HepG2 (cell line): ENCODE measurements at regions not wholly inside any gene's neighbourhood (a gene's known extent, or its start where the extent isn't known, plus 50 kb on each side); places are given as distances from the start of the nearest gene placed in this dataset.

Experiments
- ATAC-seq: fragments of 200-7000 bp; cut with Tn5 transposase; 3 replicates; pipeline ENCODE4 v1.9.1; 2020; ENCODE audit warnings: mild to moderate bottlenecking, moderate library complexity
- BruUV-seq: library from RNA; stranded (reverse); fragments of 400-500 nt; replicated peaks from 2 replicates; lab custom pipeline; 2021; lab: Mats Ljungman, UMichigan
- CTCF ChIA-PET: fragments of 300-600 bp; formaldehyde crosslinking; extraction: SDS; loops from one replicate; lab custom pipeline; 2021; ENCODE audit warnings: low total read pairs, inconsistent platforms, low intra/inter-chr PET ratio; lab: Yijun Ruan, JAX
- POLR2A ChIA-PET: fragments of 350-600 bp; sonication (Branson Sonifier 250); formaldehyde crosslinking; loops from one replicate; lab custom pipeline; 2020; ENCODE audit warnings: antibody characterized with exemption, inconsistent platforms; lab: Yijun Ruan, JAX
- DNase-seq: peaks from one replicate; pipeline ENCODE4 v3.0.0-alpha.2; 2015; ENCODE audit warnings: low spot score
- FAIRE-seq: peaks from 3 replicates; lab custom pipeline; 2011; peaks lifted over from hg19 to GRCh38; lab: Jason Lieb, UNC
- H2AFZ ChIP-seq: one replicate; pipeline ENCODE4 v1.6.1; 2011; ENCODE audit warnings: low read length, inconsistent platforms
- H3K27ac ChIP-seq: fragments of 300-600 bp; 3 replicates; pipeline ENCODE4 v1.8.0; 2011; ENCODE audit warnings: mixed run types, mild to moderate bottlenecking, mixed read lengths, low read length, inconsistent platforms; ENCODE audit not compliant: insufficient read depth; ENCODE audit errors: extremely low read length
- H3K27me3 ChIP-seq, 2 experiments: fragments of 200-600 bp in 1 of 2; 2 replicates in 1 of 2; 3 replicates in 1 of 2; pipeline versions ENCODE4 v1.6.0 to v1.8.0; 2011; ENCODE audit warnings: low read length in 2 of 2, mild to moderate bottlenecking in 2 of 2, moderate library complexity in 2 of 2, inconsistent platforms in 1 of 2; ENCODE audit not compliant: insufficient read depth in 2 of 2, control insufficient read depth in 1 of 2
- H3K36me3 ChIP-seq, 2 experiments: fragments of 200-600 bp in 1 of 2; replicated peaks in 1 of 2; 2 replicates in 1 of 2; 3 replicates in 1 of 2; pipeline versions ENCODE4 v1.5.1 to v1.8.0; 2011; ENCODE audit warnings: low read length in 2 of 2, inconsistent platforms in 1 of 2; ENCODE audit not compliant: insufficient read depth in 2 of 2, control insufficient read depth in 1 of 2
- H3K4me1 ChIP-seq: 2 replicates; pipeline ENCODE4 v1.5.1; 2012; ENCODE audit warnings: low read length, inconsistent platforms; ENCODE audit not compliant: insufficient read depth
- H3K4me2 ChIP-seq: 2 replicates; pipeline ENCODE4 v1.6.0; 2011; ENCODE audit warnings: low read depth, low read length, inconsistent platforms
- H3K4me3 ChIP-seq, 3 experiments: fragments of 200-600 bp in 1 of 3; sonication (generic), shearing (Covaris generic) in 1 of 3; replicated peaks in 1 of 3; 2 replicates each; pipeline ENCODE4 v1.5.1; 2011 to 2016; ENCODE audit warnings: low read length in 3 of 3, inconsistent platforms in 2 of 3, low read depth in 2 of 3, mild to moderate bottlenecking in 2 of 3, control low read depth in 1 of 3, mixed read lengths in 1 of 3; ENCODE audit not compliant: insufficient read depth in 1 of 3
- H3K79me2 ChIP-seq: one replicate; pipeline ENCODE4 v1.6.1; 2011; ENCODE audit warnings: low read length, inconsistent platforms; ENCODE audit not compliant: insufficient read depth
- H3K9ac ChIP-seq: 2 replicates; pipeline ENCODE4 v1.6.0; 2011; ENCODE audit warnings: mild to moderate bottlenecking, low read depth, low read length, inconsistent platforms; ENCODE audit not compliant: insufficient read depth
- H3K9me3 ChIP-seq: 2 replicates; pipeline ENCODE4 v1.5.1; 2012; ENCODE audit warnings: mild to moderate bottlenecking, low read length
- H4K20me1 ChIP-seq: 2 replicates; pipeline ENCODE4 v1.6.0; 2011; ENCODE audit warnings: inconsistent platforms, mild to moderate bottlenecking, low read length, moderate library complexity; ENCODE audit not compliant: insufficient read depth
- CREM ChIP-seq, 2 experiments: sonication (generic) in 1 of 2; formaldehyde crosslinking in 1 of 2; IDR thresholded peaks; 2 replicates each; pipeline versions ENCODE4 v1.4.0 to v1.6.1; 2016 to 2020; ENCODE audit warnings: antibody characterized with exemption in 1 of 2, mild to moderate bottlenecking in 1 of 2, missing genetic modification reagents in 1 of 2
- IRF9 ChIP-seq: sonication (generic); formaldehyde crosslinking; IDR thresholded peaks from 2 replicates; pipeline ENCODE4 v1.8.0; 2022; ENCODE audit warnings: missing genetic modification reagents, mild to moderate bottlenecking, borderline replicate concordance
- KIAA2018 ChIP-seq: sonication (generic); formaldehyde crosslinking; IDR thresholded peaks from 2 replicates; pipeline ENCODE4 v1.5.0; 2020; ENCODE audit warnings: mild to moderate bottlenecking, missing genetic modification reagents, borderline replicate concordance
- ZNF782 ChIP-seq: sonication (generic); formaldehyde crosslinking; IDR thresholded peaks from 2 replicates; pipeline ENCODE4 v1.4.0; 2020; ENCODE audit warnings: missing genetic modification reagents, mild to moderate bottlenecking, borderline replicate concordance
- ZNF790 ChIP-seq: sonication (generic); formaldehyde crosslinking; IDR thresholded peaks from 2 replicates; pipeline ENCODE4 v1.8.0; 2022; ENCODE audit warnings: missing genetic modification reagents, mild to moderate bottlenecking, borderline replicate concordance
- ZZZ3 ChIP-seq: sonication (generic); formaldehyde crosslinking; IDR thresholded peaks from 2 replicates; pipeline ENCODE4 v1.4.0; 2020; ENCODE audit warnings: missing genetic modification reagents, mild to moderate bottlenecking, borderline replicate concordance
- WGBS: methylation state at CpG from one replicate; pipeline ENCODE4 v1.1.6; 2017; ENCODE audit warnings: low lambda C conversion rate; 5-methylcytosine and 5-hydroxymethylcytosine counted together
- in situ Hi-C: cut with HindIII; loops from 2 replicates; pipeline ENCODE4 v1.10.0; 2017; ENCODE audit warnings: low pct_unique_long_range_greater_than_20kb; ENCODE audit not compliant: extremely low pct_ligation_motif_present
- intact Hi-C: fragments of 100-400 bp; cut with micrococcal nuclease; formaldehyde crosslinking; loops from one replicate; pipeline ENCODE4 v1.10.0; 2022; ENCODE audit not compliant: unreplicated experiment

- Histone ChIP-seq H3K4me3 (no peak overlapping the region), H3K79me2 (no peaks in the 10 kb centered on the region), H2AFZ (no peak overlapping the region), H4K20me1 (no peaks in the 10 kb centered on the region), H3K27me3 (peaks cover 0 to 3% of the 10 kb centered on the region in 2 experiments; a peak in 1 of 5 replicates), H3K27ac (no peak overlapping the region), H3K9ac (no peak overlapping the region), H3K9me3 (no peaks in the 10 kb centered on the region), H3K4me2 (no peak overlapping the region), H3K36me3 (no peaks in the 10 kb centered on the region), H3K4me1 (peaks cover 19% of the 10 kb centered on the region)
- 54% methylated on average over 4 of the region's 12 CpGs for WGBS
- ChIA-PET CTCF (no interaction called here), POLR2A (no interaction called here)
- TF ChIP-seq KIAA2018 (CRISPR knock-in tag) (no peak), ZZZ3 (CRISPR knock-in tag) (no peak), ZNF782 (CRISPR knock-in tag) (no peak), ZNF790 (CRISPR knock-in tag) (no peak), CREM (IDR thresholded peaks at IDR 0.05) (no peak), CREM (CRISPR knock-in tag; IDR thresholded peaks at IDR 0.05) (no peak), IRF9 (CRISPR knock-in tag) (no peak)
- no TSS peak for BruUV-seq
- ATAC-seq (no peak), FAIRE-seq (no peak), DNase-seq (no peak)
- in situ Hi-C loops (no loop called here), intact Hi-C loops (no loop called here)
These were observed 101.1 kb downstream of the CDC7 start for GRCh38 chr1:91601554-91602376.
